Keratinocyte (primary cell): ENCODE measurements at regions not wholly inside any gene's neighbourhood (a gene's known extent, or its start where the extent isn't known, plus 50 kb on each side); places are given as distances from the start of the nearest gene placed in this dataset.

ENCODE experiments used
- EZH2 ChIP-seq: IDR thresholded peaks from one replicate; pipeline ENCODE4 v1.6.1; 2012; ENCODE audit warnings: inconsistent platforms, mild to moderate bottlenecking, low read length, moderate library complexity
- TF ChIP-seq, protein P1 (sequence below), 3 experiments: IDR thresholded peaks in 1 of 3; conservative IDR thresholded peaks in 1 of 3; optimal IDR thresholded peaks in 1 of 3; 2 replicates in 2 of 3; 3 replicates in 1 of 3; pipeline versions ENCODE3 to v1.5.1; 2011; ENCODE audit warnings: low read length in 3 of 3, mild to moderate bottlenecking in 3 of 3, moderate library complexity in 2 of 3, control low read depth in 1 of 3, inconsistent platforms in 1 of 3; ENCODE audit not compliant: insufficient read depth in 2 of 3; ENCODE audit errors: extremely low read depth in 1 of 3

DNA sequence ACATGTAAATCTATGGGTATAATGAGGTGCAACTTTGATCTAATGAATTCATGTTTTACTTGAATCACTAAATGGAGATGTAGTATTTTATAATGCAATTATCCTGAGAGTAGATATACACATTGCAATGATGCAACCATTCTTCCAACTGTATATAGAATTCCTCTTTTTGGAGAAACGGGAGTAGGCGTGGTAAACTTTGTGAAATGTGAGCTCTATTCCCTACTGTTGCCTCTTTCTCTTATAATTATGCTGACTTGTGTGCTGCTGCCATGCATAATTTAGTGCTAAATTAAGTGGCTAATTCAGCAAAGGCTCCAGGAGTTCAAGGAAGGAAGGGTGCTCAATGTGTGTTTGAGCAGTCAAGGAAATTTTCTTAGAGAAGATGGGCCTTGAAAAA is 116.6 kb upstream of the SLC35B3 start:
- TF ChIP-seq, protein P1, sequence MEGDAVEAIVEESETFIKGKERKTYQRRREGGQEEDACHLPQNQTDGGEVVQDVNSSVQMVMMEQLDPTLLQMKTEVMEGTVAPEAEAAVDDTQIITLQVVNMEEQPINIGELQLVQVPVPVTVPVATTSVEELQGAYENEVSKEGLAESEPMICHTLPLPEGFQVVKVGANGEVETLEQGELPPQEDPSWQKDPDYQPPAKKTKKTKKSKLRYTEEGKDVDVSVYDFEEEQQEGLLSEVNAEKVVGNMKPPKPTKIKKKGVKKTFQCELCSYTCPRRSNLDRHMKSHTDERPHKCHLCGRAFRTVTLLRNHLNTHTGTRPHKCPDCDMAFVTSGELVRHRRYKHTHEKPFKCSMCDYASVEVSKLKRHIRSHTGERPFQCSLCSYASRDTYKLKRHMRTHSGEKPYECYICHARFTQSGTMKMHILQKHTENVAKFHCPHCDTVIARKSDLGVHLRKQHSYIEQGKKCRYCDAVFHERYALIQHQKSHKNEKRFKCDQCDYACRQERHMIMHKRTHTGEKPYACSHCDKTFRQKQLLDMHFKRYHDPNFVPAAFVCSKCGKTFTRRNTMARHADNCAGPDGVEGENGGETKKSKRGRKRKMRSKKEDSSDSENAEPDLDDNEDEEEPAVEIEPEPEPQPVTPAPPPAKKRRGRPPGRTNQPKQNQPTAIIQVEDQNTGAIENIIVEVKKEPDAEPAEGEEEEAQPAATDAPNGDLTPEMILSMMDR (optimal IDR thresholded peaks at IDR 0.05 in 1 of 3, IDR thresholded peaks at IDR 0.05 in 1 of 3, conservative IDR thresholded peaks at IDR 0.05 in 1 of 3; ENCODE audit: extremely low read depth in 1 of 3, insufficient read depth in 2 of 3, low read length in 3 of 3) = no peak
- TF ChIP-seq EZH2 = no peak
